T-cell (primary cell): ENCODE measurements at regions not wholly inside any gene's neighbourhood (a gene's known extent, or its start where the extent isn't known, plus 50 kb on each side); places are given as distances from the start of the nearest gene placed in this dataset.

ENCODE experiments used
- ATAC-seq, 4 experiments: fragments of 200-7000 bp in 3 of 4; fragments of 150-1000 bp in 1 of 4; cut with Tn5 transposase; replicated peaks in 1 of 4; 1 replicate in 3 of 4; 2 replicates in 1 of 4; pipeline ENCODE4 v1.10.0; 2021; ENCODE audit warnings: moderate library complexity in 3 of 4, mild to moderate bottlenecking in 2 of 4, moderate number of reproducible peaks in 1 of 4
- CTCF ChIA-PET, 2 donors: fragments of 300-600 bp; sonication (Branson Sonifier 250); formaldehyde crosslinking; loops; one replicate each; lab custom pipeline; 2022; ENCODE audit warnings: antibody characterized with exemption in 2 of 2; lab: Charles Lee
- POLR2A ChIA-PET, 2 donors: fragments of 300-600 bp; sonication (Branson Sonifier 250); formaldehyde crosslinking; loops; one replicate each; lab custom pipeline; 2022; ENCODE audit warnings: antibody characterized with exemption in 2 of 2; lab: Charles Lee
- DNase-seq, 35 experiments: peaks; one replicate each; pipeline versions ENCODE4 v3.0.0 to v3.0.0-alpha.2; 2013 to 2023
- H3K27ac ChIP-seq: one replicate; pipeline ENCODE4 v1.5.1; 2013; ENCODE audit warnings: low read length
- H3K27me3 ChIP-seq, 2 experiments: replicated peaks in 1 of 2; 1 replicate in 1 of 2; 2 replicates in 1 of 2; pipeline versions ENCODE4 v1.6.1 to v1.7.0; 2013; ENCODE audit warnings: low read length in 1 of 2, mixed read lengths in 1 of 2; ENCODE audit not compliant: control insufficient read depth in 2 of 2, insufficient read depth in 2 of 2; ENCODE audit errors: extremely low read depth in 1 of 2
- H3K36me3 ChIP-seq, 2 donors: 1 replicate in 1 of 2; 2 replicates in 1 of 2; pipeline versions ENCODE4 v1.6.1 to v1.7.0; 2013; ENCODE audit warnings: low read length in 1 of 2; ENCODE audit not compliant: control insufficient read depth in 2 of 2, insufficient read depth in 1 of 2; ENCODE audit errors: extremely low read depth in 1 of 2
- H3K4me1 ChIP-seq, 2 experiments: 1 replicate in 1 of 2; 2 replicates in 1 of 2; pipeline versions ENCODE4 v1.6.1 to v1.7.0; 2013; ENCODE audit warnings: low read length in 2 of 2, mixed read lengths in 1 of 2; ENCODE audit not compliant: insufficient read depth in 2 of 2, control insufficient read depth in 1 of 2; ENCODE audit errors: extremely low read depth in 1 of 2
- H3K4me3 ChIP-seq, 2 donors: 1 replicate in 1 of 2; 2 replicates in 1 of 2; pipeline versions ENCODE4 v1.5.1 to v1.7.0; 2013; ENCODE audit warnings: mild to moderate bottlenecking in 2 of 2, low read length in 1 of 2, moderate library complexity in 1 of 2; ENCODE audit not compliant: control insufficient read depth in 1 of 2; ENCODE audit errors: extremely low read depth in 1 of 2
- H3K9me3 ChIP-seq: 2 replicates; pipeline ENCODE4 v1.7.0; 2013
- H3K27ac Mint-ChIP-seq, 2 donors: one replicate each; pipeline ENCODE4 v1.8.0; 2020 to 2021; ENCODE audit warnings: mild to moderate bottlenecking in 2 of 2, mixed read lengths in 2 of 2
- H3K27me3 Mint-ChIP-seq, 2 donors: one replicate each; pipeline ENCODE4 v1.8.0; 2021 to 2022; ENCODE audit warnings: mixed read lengths in 2 of 2
- H3K36me3 Mint-ChIP-seq: one replicate; pipeline ENCODE4 v1.8.0; 2021; ENCODE audit warnings: mixed read lengths
- H3K4me1 Mint-ChIP-seq, 3 donors: one replicate each; pipeline ENCODE4 v1.8.0; 2020 to 2022; ENCODE audit warnings: mixed read lengths in 3 of 3, mild to moderate bottlenecking in 1 of 3
- H3K4me3 Mint-ChIP-seq, 3 donors: one replicate each; pipeline ENCODE4 v1.8.0; 2020 to 2022; ENCODE audit warnings: mild to moderate bottlenecking in 3 of 3, mixed read lengths in 3 of 3, moderate library complexity in 3 of 3
- H3K9me3 Mint-ChIP-seq, 3 donors: one replicate each; pipeline ENCODE4 v1.8.0; 2020 to 2022; ENCODE audit warnings: mixed read lengths in 3 of 3
- WGBS: methylation state at CpG from one replicate; pipeline ENCODE4 v1.1.5; 2013; ENCODE audit warnings: missing lambda C conversion rate; ENCODE audit not compliant: insufficient coverage; 5-methylcytosine and 5-hydroxymethylcytosine counted together

- Mint-ChIP-seq H3K4me1 (no peaks in the 10 kb centered on the region), H3K27me3 (no peaks in the 10 kb centered on the region), H3K36me3 (no peaks in the 10 kb centered on the region), H3K9me3 (peaks cover 4 to 11% (median 5%) of the 10 kb centered on the region in 3 donors), H3K4me3 (no peak overlapping the region), H3K27ac (no peak overlapping the region)
- POLR2A ChIA-PET: no interaction called here
- WGBS: no CpG with 5 or more reads among the region's 3 CpGs
- no peaks in the 10 kb centered on the region for H3K4me1 ChIP-seq
- peaks cover 2% of the 10 kb centered on the region for H3K9me3 ChIP-seq
- H3K36me3 ChIP-seq: no peaks in the 10 kb centered on the region
- H3K27me3 ChIP-seq: no peaks in the 10 kb centered on the region
- no peak overlapping the region for H3K27ac ChIP-seq
- no peak overlapping the region for H3K4me3 ChIP-seq
- DNase-seq (no peak), ATAC-seq (no peak)
- CTCF ChIA-PET: no interaction called here
These were observed 1020.6 kb downstream of the BCL11A start for GRCh38 chr2:59532808-59533207.

DNA sequence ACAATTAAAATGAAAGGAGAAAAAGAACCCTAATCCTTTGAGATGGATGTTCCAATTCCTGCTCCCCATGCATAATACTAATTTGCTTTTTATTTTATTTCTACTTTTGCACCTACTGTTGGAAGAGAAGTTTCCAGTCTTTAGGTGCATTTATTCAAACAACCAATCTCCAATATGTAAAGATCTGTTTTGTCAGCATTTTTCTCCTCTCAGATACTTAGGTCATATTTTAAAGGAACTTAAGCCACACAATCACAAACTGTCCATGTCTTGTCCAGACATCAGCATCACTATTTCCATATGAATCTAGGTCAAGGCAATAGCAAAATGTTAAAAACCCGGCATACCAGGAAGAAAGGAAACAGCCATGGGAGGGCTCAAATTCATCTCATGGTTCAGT is 1023.2 kb downstream of the BCL11A start:
- no peak for ATAC-seq
- peaks cover 2% of the 10 kb centered on the region for H3K9me3 ChIP-seq
- Mint-ChIP-seq H3K27me3 (no peaks in the 10 kb centered on the region), H3K27ac (no peak overlapping the region), H3K36me3 (no peaks in the 10 kb centered on the region), H3K9me3 (peaks cover 10 to 22% (median 15%) of the 10 kb centered on the region in 3 donors), H3K4me3 (no peak overlapping the region), H3K4me1 (no peaks in the 10 kb centered on the region)
- no peak for DNase-seq
- 83% methylated on average over 1 of the region's 1 CpG for WGBS
- H3K27me3 ChIP-seq: no peaks in the 10 kb centered on the region
- no peaks in the 10 kb centered on the region for H3K4me1 ChIP-seq
- H3K4me3 ChIP-seq: no peak overlapping the region
- ChIA-PET CTCF (no interaction called here), POLR2A (no interaction called here)
- H3K27ac ChIP-seq: no peak overlapping the region
- H3K36me3 ChIP-seq: no peaks in the 10 kb centered on the region

GRCh38 chr2:59529726-59530125 is 1023.7 kb downstream of the BCL11A start:
- peaks cover 2% of the 10 kb centered on the region for H3K9me3 ChIP-seq
- no peaks in the 10 kb centered on the region for H3K4me1 ChIP-seq
- POLR2A ChIA-PET: no interaction called here
- no peaks in the 10 kb centered on the region for H3K36me3 Mint-ChIP-seq
- no peak for ATAC-seq
- peaks cover 10 to 22% (median 15%) of the 10 kb centered on the region in 3 donors for H3K9me3 Mint-ChIP-seq
- no peak overlapping the region for H3K27ac Mint-ChIP-seq
- H3K4me3 ChIP-seq: no peak overlapping the region
- no peaks in the 10 kb centered on the region for H3K27me3 Mint-ChIP-seq
- no peaks in the 10 kb centered on the region for H3K27me3 ChIP-seq
- no peak overlapping the region for H3K27ac ChIP-seq
- H3K36me3 ChIP-seq: no peaks in the 10 kb centered on the region
- no peak for DNase-seq
- CTCF ChIA-PET: no interaction called here
- H3K4me1 Mint-ChIP-seq: no peaks in the 10 kb centered on the region
- 94% methylated on average over 6 of the region's 7 CpGs for WGBS
- H3K4me3 Mint-ChIP-seq: no peak overlapping the region

GRCh38 chr2:59528525-59528924 is 1024.9 kb downstream of the BCL11A start:
- ATAC-seq (no peak), DNase-seq (no peak)
- H3K36me3 Mint-ChIP-seq: no peaks in the 10 kb centered on the region
- no peaks in the 10 kb centered on the region for H3K4me1 ChIP-seq
- H3K27me3 Mint-ChIP-seq: no peaks in the 10 kb centered on the region
- H3K27me3 ChIP-seq: no peaks in the 10 kb centered on the region
- H3K9me3 ChIP-seq: peaks cover 2% of the 10 kb centered on the region
- no peak overlapping the region for H3K27ac ChIP-seq
- no peak overlapping the region for H3K27ac Mint-ChIP-seq
- no peak overlapping the region for H3K4me3 Mint-ChIP-seq
- 34% methylated on average over 3 of the region's 4 CpGs for WGBS
- ChIA-PET POLR2A (no interaction called here), CTCF (no interaction called here)
- peaks cover 10 to 22% (median 15%) of the 10 kb centered on the region in 3 donors for H3K9me3 Mint-ChIP-seq
- H3K4me1 Mint-ChIP-seq: no peaks in the 10 kb centered on the region
- no peak overlapping the region for H3K4me3 ChIP-seq
- H3K36me3 ChIP-seq: no peaks in the 10 kb centered on the region

DNA sequence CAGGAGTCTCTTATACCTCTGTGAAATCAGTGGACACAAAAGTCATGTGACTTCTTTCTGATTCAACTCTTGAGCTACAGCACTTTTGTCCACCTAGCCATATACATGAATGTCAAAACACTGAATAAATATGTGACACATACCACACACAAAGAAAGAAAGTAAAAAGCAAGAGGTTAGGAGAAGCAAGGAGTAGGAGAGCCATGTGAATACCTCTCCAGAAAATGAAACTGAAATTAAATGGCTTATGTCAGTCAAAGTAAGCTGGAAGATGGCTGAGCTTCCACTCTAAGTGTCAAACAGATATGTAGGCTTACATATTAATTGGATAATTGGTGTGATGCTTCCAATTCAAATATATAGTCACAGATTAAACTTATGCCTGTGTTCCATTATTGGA is 1050.5 kb downstream of the BCL11A start:
- no peaks in the 10 kb centered on the region for H3K27me3 Mint-ChIP-seq
- Histone ChIP-seq H3K27me3 (no peaks in the 10 kb centered on the region), H3K36me3 (no peaks in the 10 kb centered on the region), H3K27ac (no peak overlapping the region), H3K9me3 (no peaks in the 10 kb centered on the region), H3K4me1 (no peaks in the 10 kb centered on the region), H3K4me3 (no peak overlapping the region)
- no peak overlapping the region for H3K4me3 Mint-ChIP-seq
- no peaks in the 10 kb centered on the region for H3K4me1 Mint-ChIP-seq
- no peak overlapping the region for H3K27ac Mint-ChIP-seq
- H3K36me3 Mint-ChIP-seq: no peaks in the 10 kb centered on the region
- ChIA-PET CTCF (no interaction called here), POLR2A (no interaction called here)
- DNase-seq: no peak
- ATAC-seq: no peak
- peaks cover 3 to 7% (median 5%) of the 10 kb centered on the region in 3 donors for H3K9me3 Mint-ChIP-seq

DNA sequence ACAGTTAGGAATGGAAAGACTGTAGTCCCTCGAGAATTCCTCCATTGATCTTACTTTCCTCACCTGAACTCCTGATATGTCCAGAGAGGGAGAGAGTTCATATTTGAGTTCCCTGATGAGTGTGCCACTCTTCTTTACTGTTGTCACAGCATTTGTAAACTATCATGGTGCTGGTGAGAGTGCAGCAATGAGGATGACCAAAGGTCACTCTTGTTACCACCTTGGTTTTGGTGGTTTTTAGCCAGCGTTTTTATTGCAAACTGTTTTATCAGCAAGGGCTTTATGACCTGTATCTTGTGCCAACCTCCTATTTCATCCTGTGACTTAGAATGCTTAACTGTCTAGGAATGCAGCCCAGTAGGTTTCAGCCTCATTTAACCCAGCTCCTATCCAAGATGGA is 1062.5 kb downstream of the BCL11A start:
- 100% methylated on average over 1 of the region's 2 CpGs for WGBS
- no peak overlapping the region for H3K4me3 ChIP-seq
- Mint-ChIP-seq H3K9me3 (peaks cover 12 to 20% (median 14%) of the 10 kb centered on the region in 3 donors), H3K4me3 (no peak overlapping the region), H3K27me3 (no peaks in the 10 kb centered on the region), H3K27ac (no peak overlapping the region), H3K4me1 (no peaks in the 10 kb centered on the region), H3K36me3 (no peaks in the 10 kb centered on the region)
- H3K27ac ChIP-seq: no peak overlapping the region
- H3K36me3 ChIP-seq: no peaks in the 10 kb centered on the region
- ATAC-seq (no peak), DNase-seq (no peak)
- ChIA-PET CTCF (no interaction called here), POLR2A (no interaction called here)
- no peaks in the 10 kb centered on the region for H3K27me3 ChIP-seq
- H3K9me3 ChIP-seq: peaks cover 4% of the 10 kb centered on the region
- no peaks in the 10 kb centered on the region for H3K4me1 ChIP-seq

DNA sequence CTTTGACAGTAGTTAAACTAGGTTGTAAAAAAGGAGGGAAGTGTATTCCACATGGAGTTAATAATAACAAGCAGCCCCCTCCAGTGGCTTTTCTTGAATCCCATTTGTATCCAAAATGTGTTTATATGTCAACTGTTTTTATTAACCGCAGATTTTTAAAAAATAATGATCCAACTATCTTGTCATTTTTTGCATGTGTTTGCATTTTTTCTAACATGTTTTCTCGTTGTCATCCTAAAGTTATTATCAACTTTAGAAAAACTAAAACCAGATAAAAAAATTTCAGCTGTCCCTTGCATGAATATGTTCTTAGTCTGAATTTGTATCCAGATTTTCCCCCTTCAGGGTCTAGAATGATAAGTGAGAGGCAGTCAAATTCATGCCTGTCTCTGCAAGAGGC is 1063.3 kb downstream of the BCL11A start:
- ChIA-PET CTCF (no interaction called here), POLR2A (no interaction called here)
- Mint-ChIP-seq H3K4me3 (no peak overlapping the region), H3K27ac (no peak overlapping the region), H3K9me3 (peaks cover 4 to 12% (median 6%) of the 10 kb centered on the region in 3 donors), H3K4me1 (no peaks in the 10 kb centered on the region), H3K27me3 (no peaks in the 10 kb centered on the region), H3K36me3 (no peaks in the 10 kb centered on the region)
- Histone ChIP-seq H3K9me3 (no peaks in the 10 kb centered on the region), H3K4me3 (no peak overlapping the region), H3K27me3 (no peaks in the 10 kb centered on the region), H3K27ac (no peak overlapping the region), H3K4me1 (no peaks in the 10 kb centered on the region), H3K36me3 (no peaks in the 10 kb centered on the region)
- DNase-seq (no peak), ATAC-seq (no peak)
- no CpG with 5 or more reads among the region's 2 CpGs for WGBS
